ENCODE measurements at regions not wholly inside any gene's neighbourhood (a gene's known extent, or its start where the extent isn't known, plus 50 kb on each side); places are given as distances from the start of the nearest gene placed in this dataset.

DNA sequence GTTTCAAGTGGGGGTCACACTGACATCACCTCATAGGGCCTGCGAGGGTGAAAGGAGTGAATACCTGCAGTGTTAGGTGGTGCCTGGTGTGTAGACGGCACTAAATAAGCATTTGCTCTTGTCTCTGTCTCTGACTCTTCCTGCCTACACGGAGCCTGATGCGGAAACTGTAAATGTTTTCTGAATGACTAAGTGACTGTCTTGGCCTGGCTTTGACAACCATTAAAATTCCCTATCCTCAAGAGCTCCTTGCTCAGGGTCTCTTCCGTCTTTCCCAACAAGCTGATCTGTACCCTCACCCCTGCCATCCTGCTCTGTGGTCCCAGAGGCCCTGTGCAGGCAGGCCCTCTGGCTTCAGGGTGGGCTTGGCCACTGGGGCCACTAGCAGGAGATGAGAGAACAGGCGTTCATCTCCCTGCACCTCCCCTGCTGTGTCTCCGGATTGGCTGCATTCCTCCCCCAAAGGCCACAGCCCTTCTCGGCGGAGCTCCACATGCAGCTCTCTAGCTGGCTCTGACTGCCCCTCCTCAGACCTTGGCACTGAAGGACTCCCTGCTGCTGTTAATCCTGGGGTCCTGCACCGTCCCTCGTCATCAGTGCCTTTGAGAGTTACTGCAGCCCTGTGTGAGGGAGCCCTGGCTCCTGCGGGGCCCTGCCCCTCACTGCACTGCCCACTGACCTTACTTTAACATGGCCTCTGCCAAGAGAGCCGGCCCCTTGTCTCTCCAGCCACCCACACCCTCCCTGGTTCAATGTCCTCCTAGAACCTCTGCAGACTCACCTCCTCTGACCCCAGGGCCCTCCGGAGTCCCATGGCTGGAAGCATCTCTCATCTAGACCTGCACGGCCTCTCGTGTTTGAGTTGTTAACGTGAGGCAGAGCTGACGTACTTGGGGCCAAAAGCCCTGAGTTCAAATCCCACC lies 211.1 kb downstream of the MATN1 start:
- DNase-seq, result no peak

DNA sequence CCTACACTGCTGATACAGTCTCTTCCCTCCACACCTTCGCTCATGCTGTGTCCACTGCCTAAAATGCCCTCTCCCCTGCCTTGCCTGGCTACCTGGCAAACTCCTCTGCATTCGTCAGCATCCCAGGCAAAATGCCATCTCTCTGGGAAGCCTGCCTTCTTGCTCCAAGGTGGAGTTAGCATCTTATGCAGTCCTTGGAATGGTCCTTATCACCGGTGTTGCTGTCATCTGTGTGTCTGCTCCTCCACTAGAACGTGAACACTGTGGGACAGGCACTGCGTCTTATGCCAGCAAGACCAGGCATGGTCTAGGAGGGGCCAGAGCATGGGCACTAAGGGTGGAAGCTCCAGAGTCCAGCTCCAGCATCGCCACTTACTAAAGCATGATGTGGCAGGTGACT lies 211.8 kb downstream of the MATN1 start:
- no peak for DNase-seq

DNA sequence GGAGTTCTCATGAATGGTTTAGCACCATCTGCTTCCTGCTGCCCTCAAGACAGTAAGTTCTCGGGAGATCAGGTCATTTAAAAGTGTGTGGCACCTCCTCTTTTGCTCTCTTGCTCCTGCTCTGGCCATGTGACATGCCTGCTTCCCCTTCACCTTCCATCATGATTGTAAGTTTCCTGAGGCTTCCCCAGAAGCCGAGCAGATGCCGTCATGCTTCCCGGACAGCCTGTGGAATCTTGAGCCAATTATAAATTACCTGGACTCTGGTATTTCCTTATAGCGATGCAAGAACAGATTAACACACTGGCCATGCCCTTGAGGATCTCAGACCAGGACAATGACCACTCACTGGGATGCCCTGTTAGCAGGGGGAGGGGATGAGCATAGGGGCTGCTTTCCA lies 212.3 kb downstream of the MATN1 start:
- no peak for DNase-seq

DNA sequence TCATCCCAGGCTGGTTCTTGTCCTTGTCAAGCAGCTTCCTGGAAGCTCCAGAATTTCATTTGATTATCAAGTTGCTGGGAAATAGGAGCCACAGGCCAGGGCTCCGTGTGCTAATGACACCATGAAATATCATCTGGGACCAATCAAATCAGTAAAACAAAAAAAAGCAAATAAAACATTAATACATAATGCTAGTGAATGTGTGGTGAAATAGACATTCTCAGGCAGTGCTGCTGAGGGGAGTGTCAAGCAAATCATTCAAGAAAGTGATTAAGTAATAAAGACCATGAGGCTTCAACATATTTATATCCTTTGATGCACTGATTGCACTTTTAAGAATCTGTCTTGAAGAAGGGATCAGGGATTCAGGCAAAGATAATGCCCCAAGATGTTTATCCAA lies 213.7 kb downstream of the MATN1 start:
- DNase-seq, result no peak

DNA sequence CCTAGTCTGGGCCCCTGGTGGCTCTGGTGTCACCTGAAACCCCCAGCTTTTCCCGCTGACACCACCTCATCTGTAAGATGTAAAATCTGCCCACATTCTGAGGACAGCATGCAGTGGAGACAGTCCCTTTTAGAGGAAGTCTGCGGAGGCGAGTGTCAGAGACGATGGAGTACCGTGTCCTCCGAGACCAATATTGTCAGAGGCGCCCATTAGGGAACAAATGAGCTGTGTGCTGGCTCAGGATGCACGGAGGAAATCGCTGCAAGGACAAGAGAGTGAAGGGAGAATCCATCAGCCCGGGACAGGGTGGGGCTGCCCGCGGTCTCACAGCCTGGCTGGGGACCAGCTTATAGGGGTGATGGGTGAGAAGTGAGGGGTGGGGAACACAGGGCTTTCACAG lies 214.8 kb downstream of the MATN1 start:
- DNase-seq, result no peak

DNA sequence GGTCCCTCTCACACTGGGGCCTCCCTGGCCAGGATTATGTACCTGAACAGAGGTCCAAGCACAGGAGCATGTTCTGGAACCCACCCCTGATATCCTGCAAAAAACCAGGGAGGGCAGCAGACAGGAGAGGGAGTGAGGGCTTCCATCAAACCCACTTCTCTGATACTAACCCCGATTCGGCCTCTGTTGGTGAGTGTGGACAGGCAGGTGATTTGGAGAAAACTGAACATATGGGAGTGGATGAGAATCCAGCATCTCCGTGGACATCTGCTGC lies 215.3 kb downstream of the MATN1 start:
- DNase-seq, result no peak

DNA sequence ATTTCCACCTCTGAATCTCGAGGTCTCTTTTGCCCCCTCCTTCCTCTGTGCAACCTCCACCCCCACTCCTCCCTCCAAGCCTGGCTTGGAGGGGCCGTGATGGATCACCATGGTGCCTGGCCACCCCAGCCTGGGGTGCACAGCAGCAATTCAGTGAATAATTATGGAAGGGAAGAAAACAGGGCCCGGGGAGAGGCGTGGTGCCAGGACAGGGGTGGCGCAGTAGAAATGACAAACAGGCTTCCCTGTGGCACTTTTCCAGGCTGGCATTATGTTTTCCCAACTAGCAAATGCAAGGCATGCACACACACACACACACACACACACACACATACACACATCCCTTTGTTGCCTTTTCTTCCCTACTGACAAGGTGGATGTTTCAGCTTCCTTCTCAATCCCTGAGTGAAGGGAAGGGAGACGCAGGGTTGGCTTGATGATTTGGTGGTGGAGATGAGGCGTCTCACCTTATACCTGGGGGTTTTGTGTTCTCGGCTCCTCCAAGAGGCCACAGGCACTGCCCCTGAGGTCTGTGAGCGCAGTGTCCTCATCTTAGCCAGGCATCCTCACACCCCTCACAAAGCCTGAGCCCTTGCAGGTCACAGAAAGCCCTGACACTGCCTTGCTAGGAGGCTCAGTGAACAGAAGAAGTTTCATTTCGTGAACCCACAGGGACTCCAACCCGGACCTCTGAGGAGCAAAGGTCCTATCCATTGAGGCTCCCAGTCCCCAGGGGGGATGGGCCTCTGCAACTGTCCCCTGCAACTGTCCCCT lies 215.8 kb downstream of the MATN1 start:
- DNase-seq, result no peak

DNA sequence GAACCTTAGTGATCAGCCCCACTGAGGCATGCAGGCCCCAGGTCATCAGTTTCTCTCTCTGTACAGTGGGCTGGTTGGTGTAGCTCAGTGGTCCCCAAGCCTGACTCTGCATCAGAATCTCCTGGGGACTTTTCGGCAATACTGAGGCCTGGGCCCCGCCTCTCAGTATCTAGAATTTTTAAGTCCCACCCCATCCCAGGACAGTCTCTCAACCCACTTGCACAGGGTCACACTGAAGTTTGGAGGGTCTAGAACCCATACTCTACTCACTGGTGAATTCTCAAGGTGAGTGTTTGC lies 216.4 kb downstream of the MATN1 start:
- no peak for DNase-seq

DNA sequence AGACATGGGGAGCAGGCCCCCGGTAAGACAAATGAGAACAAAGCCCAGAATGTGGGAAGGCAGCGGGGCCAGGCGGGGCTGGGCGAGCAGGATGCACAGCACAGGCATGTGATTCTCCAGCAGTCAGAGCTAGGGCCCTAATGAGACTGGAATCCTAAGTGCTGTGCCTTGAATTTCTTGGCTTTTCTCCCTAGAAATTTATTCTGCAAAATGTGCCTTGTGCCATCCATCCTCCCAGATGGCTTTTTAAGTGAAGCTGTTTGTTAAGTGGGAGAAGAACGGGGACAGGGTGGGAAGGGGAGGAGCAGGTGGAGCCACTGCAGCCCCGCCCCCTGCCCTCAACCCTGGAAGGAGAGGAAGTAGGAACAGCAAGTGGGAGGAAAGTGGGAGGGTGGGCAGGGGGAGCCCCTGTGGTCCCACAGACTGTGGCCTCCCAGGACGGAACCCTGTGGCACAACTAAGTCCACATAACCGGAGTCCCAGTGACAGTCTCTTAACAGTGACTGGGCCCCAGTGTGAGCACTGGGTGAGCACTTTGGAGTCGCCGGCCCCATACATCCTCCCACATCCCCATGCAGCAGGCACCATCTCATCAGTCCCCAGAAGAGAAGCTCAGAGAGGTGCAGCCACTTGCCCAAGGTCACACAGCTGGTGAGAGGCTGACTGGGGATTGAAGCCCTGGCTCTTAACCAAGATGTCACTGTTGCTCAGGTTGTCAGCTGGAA lies 216.9 kb downstream of the MATN1 start:
- no peak for DNase-seq

DNA sequence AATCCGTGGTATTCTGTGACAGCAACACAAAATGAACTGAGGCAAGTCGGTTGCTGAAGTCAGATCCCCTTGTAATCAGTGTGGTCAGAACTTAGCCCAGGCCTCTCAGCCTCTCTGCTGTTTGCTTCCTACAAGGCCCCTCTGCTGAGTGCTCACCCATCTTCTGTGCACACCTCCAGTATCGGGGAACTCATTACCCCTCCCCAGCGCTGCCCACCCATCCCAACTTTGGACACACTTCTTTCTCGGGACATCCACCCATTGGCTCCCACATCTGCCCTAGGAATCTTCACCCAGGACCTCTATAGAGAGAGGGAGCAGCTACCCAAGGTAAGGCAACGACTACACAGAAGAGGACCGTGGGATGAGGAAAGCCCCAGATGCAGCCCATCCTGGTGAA lies 217.5 kb downstream of the MATN1 start:
- no peak for DNase-seq

DNA sequence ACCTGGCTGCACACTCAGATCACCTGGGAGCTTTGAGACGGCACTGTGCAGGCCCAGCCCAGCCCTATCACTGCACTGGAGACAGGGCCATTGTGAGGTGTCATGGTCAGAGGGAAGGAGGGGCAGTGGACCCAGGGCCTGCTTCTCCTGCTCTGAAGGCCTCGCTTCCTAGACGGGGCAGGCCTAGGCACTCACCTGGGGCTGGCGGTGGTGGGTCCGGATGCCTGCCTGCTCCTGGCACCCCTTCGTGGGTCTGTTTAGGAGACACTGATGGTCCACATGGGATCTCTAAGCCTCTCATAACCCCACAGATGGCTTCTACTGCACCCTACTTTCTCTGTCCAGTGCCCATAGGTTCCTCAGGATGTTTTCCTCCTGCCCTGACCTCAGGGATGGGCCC lies 230.9 kb downstream of the MATN1 start:
- no peak for DNase-seq

DNA sequence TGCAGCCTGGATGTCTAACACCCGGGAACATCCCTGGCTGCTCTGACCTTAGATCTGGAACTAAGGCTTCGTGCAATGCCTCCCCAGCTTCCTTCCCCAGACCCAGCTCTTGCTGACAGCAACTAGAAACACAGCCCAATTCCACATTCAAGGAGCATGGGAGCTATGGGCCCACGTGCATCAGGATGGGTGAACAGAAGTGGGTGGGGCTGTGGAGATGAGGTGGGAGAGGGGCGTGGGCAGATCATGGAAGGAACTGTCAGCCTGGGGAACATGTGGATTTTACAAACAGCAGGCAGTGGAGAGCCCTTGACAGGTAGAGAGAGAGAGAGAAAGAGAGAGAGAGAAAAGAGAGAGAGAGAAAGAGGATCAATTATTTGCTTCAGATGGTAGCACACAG lies 231.6 kb downstream of the MATN1 start:
- DNase-seq, result no peak

DNA sequence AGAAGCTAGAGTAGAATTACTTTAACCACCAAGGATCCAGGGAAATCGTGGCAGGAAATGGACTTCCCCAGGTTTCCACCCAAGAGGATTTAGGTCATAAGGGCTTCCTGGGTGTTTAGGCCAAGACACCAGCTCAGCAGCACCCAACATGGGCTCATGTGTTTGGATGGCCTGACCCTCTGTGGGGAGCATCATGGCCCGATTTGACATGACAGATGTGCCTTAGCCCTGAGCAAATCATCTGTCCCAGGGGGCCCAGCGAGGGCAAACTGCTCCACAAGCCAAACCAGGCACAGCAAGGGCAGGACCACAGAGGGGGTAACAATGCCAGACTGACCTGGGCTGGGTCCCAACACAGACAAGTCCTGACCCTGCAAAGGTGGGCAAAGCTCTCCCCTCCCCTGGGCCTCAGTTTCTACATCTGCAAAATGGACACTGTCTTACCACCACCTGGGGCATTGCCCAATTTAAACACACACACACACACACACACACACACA lies 232.8 kb downstream of the MATN1 start:
- no peak for DNase-seq

DNA sequence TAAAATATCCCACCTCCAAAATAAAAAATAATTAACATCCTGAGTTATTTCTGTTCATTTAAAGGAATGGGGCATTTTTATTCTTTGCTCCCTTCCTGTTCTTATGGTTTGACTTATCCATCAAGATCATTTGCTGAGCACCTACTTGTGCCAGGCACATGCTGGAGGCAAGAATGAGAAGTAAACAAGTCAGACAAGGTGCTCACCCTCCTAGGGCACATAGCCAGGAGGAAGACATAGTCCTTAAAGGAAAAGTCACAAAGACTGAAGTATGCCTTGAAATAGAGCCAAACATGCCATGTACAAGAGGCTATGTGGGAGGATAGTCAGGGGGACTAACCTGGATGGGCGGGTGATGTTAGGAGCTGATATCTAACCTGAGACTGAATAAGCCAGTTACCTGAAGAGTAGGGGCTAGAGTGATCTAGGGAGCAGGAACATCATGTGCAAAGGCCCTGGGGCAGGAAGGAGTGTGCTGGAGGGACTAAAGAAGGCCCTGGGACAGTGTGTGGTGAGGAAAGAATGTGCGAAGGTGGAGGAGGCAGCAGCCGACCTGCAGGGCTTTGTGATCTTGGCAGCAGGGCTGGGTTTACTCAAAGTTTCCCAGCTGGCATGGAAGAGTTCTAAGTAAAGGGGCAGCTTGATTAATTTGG lies 233.5 kb downstream of the MATN1 start:
- DNase-seq, result no peak

DNA sequence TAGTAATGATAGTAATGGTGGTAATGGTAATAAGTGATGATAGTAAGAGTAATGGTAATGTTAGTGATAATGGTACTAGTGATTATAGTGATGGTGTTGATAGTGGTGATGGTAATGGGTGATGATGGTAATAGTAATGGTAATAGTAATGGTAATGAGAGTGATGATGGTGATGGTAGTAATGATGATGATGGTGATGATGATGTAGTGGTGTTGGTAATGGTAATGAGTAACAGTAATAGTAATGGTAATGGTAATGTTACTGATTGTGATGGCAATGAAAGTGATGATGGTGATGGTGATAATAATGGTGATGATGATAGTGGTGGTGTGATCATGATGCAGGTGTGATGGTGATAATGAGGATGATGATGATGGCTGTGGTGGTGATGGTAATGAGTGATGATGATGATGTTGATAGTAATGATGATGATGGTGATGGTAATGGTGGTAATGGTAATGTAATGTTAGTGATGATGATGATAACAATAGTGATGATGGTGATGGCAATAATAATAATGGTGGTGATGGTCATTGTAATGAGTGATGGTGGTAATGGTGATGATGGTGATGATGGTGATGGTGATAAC lies 235.0 kb downstream of the MATN1 start:
- no peak for DNase-seq

DNA sequence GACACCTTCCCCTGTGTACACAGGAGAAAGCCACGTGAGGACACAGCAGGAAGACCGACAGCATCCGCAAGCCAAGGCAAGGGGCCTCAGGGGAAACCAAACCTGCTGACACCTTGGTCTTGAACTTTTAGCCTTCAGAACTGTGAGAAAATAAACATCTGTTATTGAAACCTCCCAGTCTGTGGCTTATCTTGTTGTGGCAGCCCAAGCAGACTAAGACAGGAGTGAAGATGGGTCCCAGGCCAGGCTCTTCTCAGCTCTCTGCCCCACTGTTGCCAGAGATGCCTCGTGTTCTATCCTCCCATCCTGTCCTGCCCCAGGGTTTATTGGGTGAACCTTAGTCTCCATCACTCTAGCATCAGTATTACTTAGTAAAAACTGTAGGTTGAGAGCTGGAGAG lies 236.3 kb downstream of the MATN1 start:
- DNase-seq, result no peak

DNA sequence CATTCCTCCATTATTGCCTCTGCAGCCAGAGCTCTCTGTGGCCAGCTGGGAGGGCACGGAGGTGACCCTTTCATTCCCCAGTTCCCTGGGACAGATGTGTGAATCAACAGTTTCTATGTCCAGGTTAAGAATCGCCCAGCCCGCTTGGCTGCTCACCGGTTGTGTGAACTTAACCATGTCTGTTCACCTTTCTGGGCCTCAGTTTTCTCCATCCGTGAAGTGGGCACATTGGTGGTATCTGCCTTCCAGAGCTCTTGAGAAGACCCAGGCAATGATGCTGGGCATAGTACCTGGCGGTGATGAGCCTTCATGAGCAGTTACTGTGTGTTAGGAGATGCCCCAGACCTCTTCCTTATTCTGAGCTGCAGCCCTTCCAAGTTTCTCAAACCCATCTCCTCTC lies 238.3 kb downstream of the MATN1 start:
- DNase-seq, result no peak

DNA sequence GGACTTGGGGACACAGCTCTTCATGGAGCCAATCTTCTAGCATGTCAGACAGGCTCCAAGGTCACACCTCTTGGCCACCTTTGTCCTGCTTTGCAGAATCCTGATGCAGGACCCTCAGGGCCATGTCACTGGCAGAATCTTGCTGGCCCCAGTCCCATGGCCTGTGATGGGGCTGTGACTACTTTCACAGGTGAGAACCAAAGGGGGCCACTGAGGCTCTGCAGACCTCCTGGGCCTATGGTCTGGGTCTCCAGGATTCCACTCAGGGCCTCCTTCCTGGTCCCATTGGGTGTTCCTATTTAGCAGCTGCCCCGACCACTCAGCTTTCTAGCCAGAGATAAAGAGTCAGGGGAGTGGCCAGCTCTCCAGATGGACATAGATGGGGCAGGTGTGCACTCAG lies 238.7 kb downstream of the MATN1 start:
- DNase-seq, result no peak

DNA sequence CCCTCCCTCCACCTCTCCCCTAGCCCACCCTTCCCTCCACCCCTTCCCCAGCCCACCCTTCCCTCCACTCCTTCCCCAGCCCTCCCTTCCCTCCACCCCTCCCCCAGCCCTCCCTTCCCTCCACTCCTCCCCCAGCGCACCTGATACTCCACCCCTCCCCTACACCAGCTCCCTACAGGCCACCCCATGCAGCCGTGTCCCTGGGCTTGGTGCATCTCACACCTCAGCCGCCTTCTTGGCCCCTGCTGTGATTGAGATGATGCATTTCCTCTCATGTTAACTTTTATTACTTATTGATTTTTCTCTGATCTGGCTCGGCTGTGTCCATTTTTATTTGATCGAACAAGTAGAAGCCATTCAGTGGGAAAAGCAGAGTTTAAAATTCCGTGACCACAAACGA lies 243.8 kb downstream of the MATN1 start:
- DNase-seq, result no peak

DNA sequence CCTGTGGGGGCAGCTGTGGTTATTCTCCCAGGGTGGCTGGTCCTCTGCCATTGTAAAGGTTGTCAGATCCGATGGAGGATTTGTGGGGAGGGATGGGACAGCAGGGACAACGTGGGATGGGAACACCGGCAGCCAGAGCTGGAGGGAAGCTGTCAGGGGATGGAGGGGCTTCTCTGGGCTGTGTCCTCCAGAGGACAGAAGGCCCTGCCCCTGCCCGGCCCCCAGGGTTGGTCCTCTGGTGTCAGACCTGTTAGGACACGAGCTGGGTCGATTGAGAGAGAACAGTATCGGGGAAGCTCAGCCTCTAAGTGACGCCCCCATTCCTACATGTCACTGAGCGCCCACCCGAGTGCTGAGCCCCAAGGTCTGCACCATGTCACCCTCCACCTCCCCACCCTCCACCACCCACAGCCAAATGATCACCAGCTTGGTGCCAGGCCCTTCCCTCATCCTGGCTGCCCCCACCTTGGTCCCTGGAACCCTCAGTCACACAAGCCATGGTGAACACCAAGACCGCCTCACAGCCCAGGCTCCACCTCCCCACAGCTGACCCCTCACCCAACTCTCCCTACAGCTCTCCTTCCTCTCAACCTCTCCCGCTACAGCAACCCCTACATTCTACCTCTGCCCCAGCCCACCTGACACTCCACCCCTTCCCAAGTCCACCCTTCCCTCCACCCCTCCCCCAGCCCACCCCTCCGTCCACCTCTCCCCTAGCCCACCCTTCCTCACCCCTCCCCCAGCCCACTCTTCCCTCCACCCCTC lies 244.4 kb downstream of the MATN1 start:
- no peak for DNase-seq

DNA sequence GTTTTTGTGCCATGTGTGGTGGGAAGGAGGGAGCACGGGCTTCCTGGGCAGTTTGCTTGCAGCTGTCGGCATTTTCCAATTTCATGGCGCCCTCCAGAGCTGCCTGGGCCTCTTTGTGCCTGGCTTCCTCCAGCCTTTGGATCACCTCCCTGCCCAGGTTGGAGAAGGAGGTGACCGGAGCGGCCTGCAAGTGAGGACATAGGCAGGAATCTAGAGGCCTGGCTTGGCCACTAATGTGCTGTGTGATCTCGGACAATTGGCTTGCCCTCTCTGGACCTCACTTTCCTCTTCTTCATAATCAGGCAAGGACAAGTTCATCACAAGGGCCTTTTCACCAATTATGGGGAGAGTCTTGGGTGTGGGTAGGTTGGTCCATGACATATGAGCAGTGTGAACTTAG lies 245.1 kb downstream of the MATN1 start:
- DNase-seq, result no peak

DNA sequence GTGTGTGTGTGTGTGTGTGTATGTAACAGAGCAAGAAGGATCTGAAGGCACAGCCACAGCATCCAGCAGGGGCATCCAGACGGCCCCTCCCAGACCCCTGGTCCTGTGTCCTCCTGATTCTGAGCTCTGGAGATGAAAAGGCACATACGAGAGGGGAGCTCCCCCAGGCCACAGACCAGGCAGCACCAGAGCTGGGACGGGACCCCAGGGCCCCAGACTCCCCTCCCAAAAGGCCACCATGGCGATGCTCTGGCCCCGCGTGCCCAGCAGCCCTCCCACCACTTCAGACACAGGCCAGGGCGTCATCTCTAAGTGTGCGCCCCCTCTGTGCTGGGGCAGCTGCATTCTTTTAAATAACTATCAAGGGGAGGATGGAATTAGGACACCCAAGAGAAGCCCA lies 245.8 kb downstream of the MATN1 start:
- DNase-seq, result no peak
